GM12875 (cell line): ENCODE measurements at regions not wholly inside any gene's neighbourhood (a gene's known extent, or its start where the extent isn't known, plus 50 kb on each side); places are given as distances from the start of the nearest gene placed in this dataset.

Experiments used
- H3K4me3 ChIP-seq: one replicate; pipeline ENCODE4 v1.5.1; 2011; ENCODE audit warnings: low read depth, low read length, control low read depth
- TF ChIP-seq, protein P1 (sequence below): IDR thresholded peaks from 2 replicates; pipeline ENCODE4 v1.5.1; 2011; ENCODE audit warnings: low read depth, mild to moderate bottlenecking, control low read depth, inconsistent platforms, low read length, moderate library complexity, borderline replicate concordance; ENCODE audit not compliant: insufficient read depth

- H3K4me3 ChIP-seq = no peak overlapping the region
- TF ChIP-seq, protein P1, sequence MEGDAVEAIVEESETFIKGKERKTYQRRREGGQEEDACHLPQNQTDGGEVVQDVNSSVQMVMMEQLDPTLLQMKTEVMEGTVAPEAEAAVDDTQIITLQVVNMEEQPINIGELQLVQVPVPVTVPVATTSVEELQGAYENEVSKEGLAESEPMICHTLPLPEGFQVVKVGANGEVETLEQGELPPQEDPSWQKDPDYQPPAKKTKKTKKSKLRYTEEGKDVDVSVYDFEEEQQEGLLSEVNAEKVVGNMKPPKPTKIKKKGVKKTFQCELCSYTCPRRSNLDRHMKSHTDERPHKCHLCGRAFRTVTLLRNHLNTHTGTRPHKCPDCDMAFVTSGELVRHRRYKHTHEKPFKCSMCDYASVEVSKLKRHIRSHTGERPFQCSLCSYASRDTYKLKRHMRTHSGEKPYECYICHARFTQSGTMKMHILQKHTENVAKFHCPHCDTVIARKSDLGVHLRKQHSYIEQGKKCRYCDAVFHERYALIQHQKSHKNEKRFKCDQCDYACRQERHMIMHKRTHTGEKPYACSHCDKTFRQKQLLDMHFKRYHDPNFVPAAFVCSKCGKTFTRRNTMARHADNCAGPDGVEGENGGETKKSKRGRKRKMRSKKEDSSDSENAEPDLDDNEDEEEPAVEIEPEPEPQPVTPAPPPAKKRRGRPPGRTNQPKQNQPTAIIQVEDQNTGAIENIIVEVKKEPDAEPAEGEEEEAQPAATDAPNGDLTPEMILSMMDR = no peak
These were observed 92.1 kb downstream of the NAV1 start for GRCh38 chr1:201631037-201631436.

GRCh38 chr1:201632364-201632952 lies 93.5 kb downstream of the NAV1 start:
- TF ChIP-seq, protein P1 = no peak
- no peak overlapping the region for H3K4me3 ChIP-seq

GRCh38 chr1:201633297-201633696 lies 94.4 kb downstream of the NAV1 start:
- TF ChIP-seq, protein P1 = no peak
- no peak overlapping the region for H3K4me3 ChIP-seq

DNA sequence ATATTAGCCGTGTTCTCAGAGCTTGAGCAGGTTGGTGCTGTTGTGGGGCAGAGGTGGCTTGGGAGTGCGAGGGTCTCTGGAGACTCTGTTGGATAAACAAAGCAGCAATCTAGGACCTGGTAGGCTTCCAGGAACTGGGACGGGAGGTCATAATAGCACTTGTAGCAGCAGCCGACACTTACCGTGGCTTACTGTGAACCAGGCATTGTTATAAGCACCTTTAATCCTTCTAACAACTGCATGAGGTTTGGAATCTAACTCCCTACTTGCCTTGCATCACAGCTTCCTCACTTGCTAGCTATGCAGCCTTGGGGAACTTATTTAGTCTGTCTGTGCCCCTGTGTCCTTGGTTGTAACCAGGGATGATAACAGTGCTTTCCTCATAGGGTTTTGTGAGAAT lies 94.9 kb downstream of the NAV1 start:
- TF ChIP-seq, protein P1 = no peak
- H3K4me3 ChIP-seq = no peak overlapping the region

GRCh38 chr1:201634261-201634660 lies 95.3 kb downstream of the NAV1 start:
- no peak overlapping the region for H3K4me3 ChIP-seq
- TF ChIP-seq, protein P1 = no peak

GRCh38 chr1:201636097-201636496 lies 97.2 kb downstream of the NAV1 start:
- TF ChIP-seq, protein P1 = no peak

GRCh38 chr1:201636510-201636971 lies 97.6 kb downstream of the NAV1 start:
- no peak overlapping the region for H3K4me3 ChIP-seq
- TF ChIP-seq, protein P1 = no peak

More at GRCh38 chr1:201636097-201636496, 97.2 kb downstream of the NAV1 start:
- H3K4me3 ChIP-seq = no peak overlapping the region
